ENCODE measurements at regions not wholly inside any gene's neighbourhood (a gene's known extent, or its start where the extent isn't known, plus 50 kb on each side); places are given as distances from the start of the nearest gene placed in this dataset.

GRCh38 chr2:120650022-120650644 is 85.5 kb upstream of the GLI2 start (continued):
- TF ChIP-seq, protein P1, sequence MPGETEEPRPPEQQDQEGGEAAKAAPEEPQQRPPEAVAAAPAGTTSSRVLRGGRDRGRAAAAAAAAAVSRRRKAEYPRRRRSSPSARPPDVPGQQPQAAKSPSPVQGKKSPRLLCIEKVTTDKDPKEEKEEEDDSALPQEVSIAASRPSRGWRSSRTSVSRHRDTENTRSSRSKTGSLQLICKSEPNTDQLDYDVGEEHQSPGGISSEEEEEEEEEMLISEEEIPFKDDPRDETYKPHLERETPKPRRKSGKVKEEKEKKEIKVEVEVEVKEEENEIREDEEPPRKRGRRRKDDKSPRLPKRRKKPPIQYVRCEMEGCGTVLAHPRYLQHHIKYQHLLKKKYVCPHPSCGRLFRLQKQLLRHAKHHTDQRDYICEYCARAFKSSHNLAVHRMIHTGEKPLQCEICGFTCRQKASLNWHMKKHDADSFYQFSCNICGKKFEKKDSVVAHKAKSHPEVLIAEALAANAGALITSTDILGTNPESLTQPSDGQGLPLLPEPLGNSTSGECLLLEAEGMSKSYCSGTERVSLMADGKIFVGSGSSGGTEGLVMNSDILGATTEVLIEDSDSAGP (CRISPR knock-in tag; IDR thresholded peaks at IDR 0.05) = no peak

DNA sequence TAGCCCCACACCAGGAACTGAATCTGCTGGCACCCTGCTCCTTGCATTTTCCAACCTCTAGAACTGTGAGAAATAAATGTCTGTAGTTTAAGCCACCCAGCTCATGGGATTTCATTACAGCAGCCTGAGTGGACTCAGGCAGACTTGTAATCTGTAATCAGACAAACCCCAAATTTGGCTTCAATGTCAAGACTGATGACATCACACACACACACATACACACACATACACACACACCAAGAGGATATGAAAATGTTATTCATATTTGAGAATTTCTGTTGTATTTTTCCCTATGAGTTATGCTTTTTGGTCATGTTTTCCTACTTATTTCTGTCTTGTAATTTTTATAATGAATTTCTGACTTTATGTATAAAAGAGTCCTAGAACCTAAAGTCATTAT is 83.8 kb upstream of the GLI2 start:
- Histone ChIP-seq H3K9ac (ENCODE audit: insufficient read depth in 1 of 2, low read depth in 2 of 2, low read length in 2 of 2) (no peak overlapping the region), H3K79me2 (ENCODE audit: control insufficient read depth, insufficient read depth, low read length) (no peaks in the 10 kb centered on the region), H3K36me3 (ENCODE audit: control insufficient read depth, insufficient read depth, low read length) (no peaks in the 10 kb centered on the region), H3K4me2 (ENCODE audit: insufficient read depth, low read length) (no peak overlapping the region), H3K27ac (ENCODE audit: extremely low read depth, low read depth, low read length) (no peak overlapping the region), H4K20me1 (replicated peaks; ENCODE audit: control insufficient read depth, insufficient read depth, low read length) (no peaks in the 10 kb centered on the region), H3K9me3 (replicated peaks; ENCODE audit: control insufficient read depth, insufficient read depth, low read depth, low read length) (peaks cover 7% of the 10 kb centered on the region), H3K4me3 (no peak overlapping the region), H3K9me1 (ENCODE audit: control insufficient read depth, insufficient read depth, low read length) (no peaks in the 10 kb centered on the region), H3K27me3 (ENCODE audit: control insufficient read depth in 2 of 2, insufficient read depth in 2 of 2, low read length in 2 of 2) (peaks cover under 1 to 6% of the 10 kb centered on the region in 2 experiments; a peak in 2 of 5 replicates), H2AFZ (ENCODE audit: low read depth, low read length) (no peak overlapping the region), H3K4me1 (replicated peaks in 1 of 2; ENCODE audit: control insufficient read depth in 2 of 2, insufficient read depth in 2 of 2, low read length in 2 of 2) (no peaks in the 10 kb centered on the region)
- POLR2A ChIA-PET = no interaction called here
- no TSS peak for BruUV-seq (replicated peaks)
- in situ Hi-C loops (cut with MboI) = no loop called here
- FAIRE-seq (no peak), DNase-seq (ENCODE audit: extremely low read depth in 1 of 4, low spot score in 3 of 4) (no peak), ATAC-seq (no peak)
- intact Hi-C loops (cut with micrococcal nuclease) = no loop called here
- CTCF ChIA-PET (ENCODE audit: low intra/inter-chr PET ratio) = no interaction called here
- no peak for TF ChIP-seq SREBF2 (CRISPR knock-in tag; IDR thresholded peaks at IDR 0.05)
- TF ChIP-seq HDAC1 (IDR thresholded peaks at IDR 0.05) = no peak
- no peak for TF ChIP-seq THRA (IDR thresholded peaks at IDR 0.05)
- no peak for TF ChIP-seq XRCC3 (IDR thresholded peaks at IDR 0.05)
- no peak for TF ChIP-seq LCOR (CRISPR knock-in tag; IDR thresholded peaks at IDR 0.05)
- no peak for TF ChIP-seq TFE3 (CRISPR knock-in tag; IDR thresholded peaks at IDR 0.05)
- TF ChIP-seq, protein P2, sequence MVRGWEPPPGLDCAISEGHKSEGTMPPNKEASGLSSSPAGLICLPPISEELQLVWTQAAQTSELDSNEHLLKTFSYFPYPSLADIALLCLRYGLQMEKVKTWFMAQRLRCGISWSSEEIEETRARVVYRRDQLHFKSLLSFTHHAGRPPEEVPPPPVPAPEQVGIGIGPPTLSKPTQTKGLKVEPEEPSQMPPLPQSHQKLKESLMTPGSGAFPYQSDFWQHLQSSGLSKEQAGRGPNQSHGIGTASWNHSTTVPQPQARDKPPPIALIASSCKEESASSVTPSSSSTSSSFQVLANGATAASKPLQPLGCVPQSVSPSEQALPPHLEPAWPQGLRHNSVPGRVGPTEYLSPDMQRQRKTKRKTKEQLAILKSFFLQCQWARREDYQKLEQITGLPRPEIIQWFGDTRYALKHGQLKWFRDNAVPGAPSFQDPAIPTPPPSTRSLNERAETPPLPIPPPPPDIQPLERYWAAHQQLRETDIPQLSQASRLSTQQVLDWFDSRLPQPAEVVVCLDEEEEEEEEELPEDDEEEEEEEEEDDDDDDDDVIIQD (CRISPR knock-in tag; IDR thresholded peaks at IDR 0.05) = no peak
- TF ChIP-seq ELK3 (CRISPR knock-in tag; IDR thresholded peaks at IDR 0.05) = no peak
- TF ChIP-seq TCFL5 (CRISPR knock-in tag; conservative IDR thresholded peaks at IDR 0.05) = no peak
- TF ChIP-seq MTF1 (CRISPR knock-in tag; IDR thresholded peaks at IDR 0.05; ENCODE audit: borderline replicate concordance) = no peak
